GM18907 (cell line): ENCODE measurements at regions not wholly inside any gene's neighbourhood (a gene's known extent, or its start where the extent isn't known, plus 50 kb on each side); places are given as distances from the start of the nearest gene placed in this dataset.
A peak's percentile ranks its signal among the peaks of the same experiment; 100 is the strongest.

Source experiments
- ATAC-seq: cut with Tn5 transposase; IDR thresholded peaks from one replicate; pipeline ENCODE4 v1.9.1; 2021; ENCODE audit warnings: mild to moderate bottlenecking, moderate library complexity; ENCODE audit not compliant: unreplicated experiment

DNA sequence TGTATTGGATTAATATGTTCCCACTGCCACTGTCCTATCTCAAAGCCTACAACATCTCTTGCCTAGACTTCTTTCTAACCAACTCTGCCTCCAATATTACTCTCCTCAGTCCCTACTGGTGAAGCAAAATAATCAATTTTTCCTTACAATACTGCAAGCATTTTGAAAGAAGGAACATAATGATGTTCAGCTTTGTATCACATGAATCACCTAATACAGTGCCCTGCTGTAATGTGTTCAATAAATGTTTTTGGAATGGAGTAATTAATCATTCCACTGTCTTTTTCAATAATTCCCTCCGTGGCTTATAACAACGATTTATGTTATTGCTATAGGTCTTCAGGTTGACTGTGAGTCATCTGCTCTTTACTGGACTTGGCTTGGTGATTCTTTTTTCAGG, 356.4 kb downstream of the TDRD15 start:
- no peak for ATAC-seq

DNA sequence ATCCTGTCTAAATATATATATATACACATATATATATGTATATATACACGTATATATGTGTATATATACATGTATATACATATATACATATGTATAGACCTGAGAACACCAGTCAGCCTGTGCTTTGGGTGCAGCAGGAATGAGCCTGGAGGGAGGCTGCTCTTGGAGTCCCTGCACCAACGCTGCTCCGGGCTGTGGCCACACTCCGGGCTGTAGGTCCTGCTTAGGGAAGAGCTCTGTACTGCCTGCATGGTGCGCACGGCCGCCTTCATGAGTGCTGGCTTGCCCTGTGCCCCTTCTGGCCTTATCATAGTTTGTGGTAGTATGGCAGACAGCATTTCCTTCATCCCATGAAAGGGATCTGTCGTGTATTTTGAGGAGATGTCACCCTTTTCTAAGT, 360.9 kb downstream of the TDRD15 start:
- ATAC-seq: no peak

DNA sequence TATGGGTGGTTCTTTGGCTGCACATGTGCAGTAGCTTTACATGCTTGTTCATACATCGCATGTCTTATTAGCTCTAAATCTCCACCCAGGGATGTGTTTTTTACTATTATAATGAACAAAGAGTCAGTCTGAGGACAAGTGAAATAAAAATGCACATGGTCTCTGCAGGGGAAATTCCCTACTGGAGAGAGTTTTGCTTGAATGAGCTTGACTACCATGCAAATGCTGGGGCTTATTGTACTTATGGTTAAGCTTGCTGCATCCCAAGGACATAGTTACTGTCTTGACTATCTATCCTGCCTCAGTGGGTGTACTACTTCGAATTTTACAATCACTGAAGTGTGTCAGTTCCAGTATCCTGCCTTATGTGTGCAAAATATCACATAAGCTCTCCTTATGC, 362.7 kb downstream of the TDRD15 start:
- ATAC-seq: peak; percentile 57

DNA sequence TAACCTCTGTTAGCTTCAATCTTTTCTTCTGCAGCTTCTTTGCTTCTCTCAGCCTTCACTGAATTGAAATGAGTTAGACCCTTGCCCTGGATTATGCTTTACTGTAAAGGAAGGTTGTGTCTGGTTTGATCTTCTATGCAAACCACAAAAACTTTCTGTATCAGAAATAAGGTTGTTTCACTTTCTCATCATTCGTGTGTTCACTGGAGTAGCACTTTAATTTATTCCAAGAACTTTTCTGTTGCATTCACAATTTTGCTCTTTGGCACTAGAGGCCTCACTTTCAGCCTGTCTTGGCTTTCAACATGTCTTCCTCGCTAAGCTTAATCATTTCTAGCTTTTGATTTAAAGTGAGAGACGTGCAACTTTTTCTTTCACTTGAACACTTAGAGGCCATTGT, 365.3 kb downstream of the TDRD15 start:
- ATAC-seq: peak; percentile 48

DNA sequence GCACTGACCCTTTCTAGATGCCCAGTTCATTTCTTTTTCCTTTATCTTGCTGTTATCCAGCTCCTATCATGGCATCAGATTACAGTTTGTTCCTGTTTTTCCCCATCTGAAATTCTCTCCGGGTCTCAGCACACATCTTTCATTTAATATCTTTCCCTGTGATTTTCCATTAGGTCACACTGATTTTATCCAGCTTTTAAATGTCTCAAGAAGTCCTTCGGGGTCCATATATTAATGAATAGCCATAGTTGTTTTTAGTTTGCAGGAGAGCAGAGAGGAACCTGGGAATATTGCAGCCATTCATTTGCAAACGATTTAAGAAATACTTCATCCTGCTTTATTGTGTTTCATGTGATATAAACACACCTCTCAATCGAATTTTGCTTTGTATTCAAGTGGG, 374.2 kb downstream of the TDRD15 start:
- ATAC-seq: no peak

DNA sequence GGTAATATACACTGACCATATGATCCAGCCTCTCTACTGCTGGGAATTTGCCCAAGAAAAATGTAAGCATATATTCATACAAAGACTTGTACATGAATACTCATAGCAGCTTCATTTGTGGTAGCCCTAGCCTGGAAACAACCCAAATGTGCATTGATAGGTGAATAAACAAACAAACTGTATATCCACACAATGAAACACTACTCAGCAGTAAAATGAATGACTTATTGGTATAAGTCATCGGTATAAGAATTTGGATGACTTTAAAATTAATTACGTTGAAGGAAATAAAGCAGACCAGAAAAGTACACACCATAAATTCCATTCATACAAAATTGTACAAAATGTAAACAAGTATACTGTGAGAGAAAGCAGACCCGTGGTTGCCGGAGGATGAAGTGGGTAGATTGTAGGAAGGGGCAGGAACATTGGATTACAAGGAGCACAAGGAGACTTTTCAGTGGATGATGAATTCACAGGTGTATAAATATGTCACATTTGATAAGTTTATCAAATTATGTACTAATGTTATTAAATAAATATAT, 376.7 kb downstream of the TDRD15 start:
- no peak for ATAC-seq

DNA sequence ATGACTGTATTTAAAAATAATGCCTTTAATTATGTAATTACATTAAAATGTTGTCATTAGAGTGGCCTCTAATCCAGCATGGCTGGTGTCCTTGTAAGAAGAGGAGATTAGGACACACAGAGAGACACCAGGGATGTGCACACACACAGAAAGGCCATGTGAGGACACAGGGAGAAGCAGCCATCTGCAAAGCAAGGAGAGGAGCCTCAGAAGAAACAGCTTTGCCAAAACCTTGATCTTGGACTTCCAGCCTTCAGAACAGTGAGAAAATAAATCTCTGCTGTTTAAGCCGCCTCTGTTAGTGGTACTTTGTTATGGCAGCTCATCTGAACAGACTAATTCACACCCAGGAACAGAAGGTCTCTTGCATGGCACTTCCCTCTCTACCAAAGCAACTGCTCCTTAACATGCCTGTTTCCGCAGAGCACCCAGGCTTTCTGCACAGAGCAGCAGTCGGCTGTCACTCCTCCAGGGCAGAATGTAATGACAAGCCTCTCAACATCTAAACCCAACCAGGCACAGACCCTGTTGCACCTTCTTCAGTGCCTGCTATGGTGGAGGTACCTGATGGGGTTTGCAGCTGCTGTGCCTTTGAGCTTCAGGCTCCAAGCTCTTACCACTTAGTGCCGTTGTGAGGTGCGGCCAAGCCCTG, 377.7 kb downstream of the TDRD15 start:
- ATAC-seq: no peak

DNA sequence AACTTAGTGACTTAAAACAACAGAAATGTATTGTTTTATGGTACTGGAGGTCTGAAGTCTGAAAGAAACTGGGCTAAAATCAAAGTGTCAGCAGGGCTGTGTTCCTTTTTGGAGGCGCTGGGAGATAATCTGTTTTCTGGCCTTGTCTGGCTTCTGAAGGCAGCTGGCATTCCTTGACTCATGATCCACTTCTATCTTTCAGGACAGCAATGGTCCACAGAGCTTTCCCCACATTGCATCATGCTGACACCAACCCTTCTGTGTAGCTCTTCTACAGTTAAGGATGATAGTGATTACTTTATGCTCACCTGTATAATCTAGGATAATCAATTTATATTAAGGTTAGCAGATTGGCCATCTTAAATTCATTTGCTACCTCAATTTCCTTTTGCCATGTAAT, 392.1 kb downstream of the TDRD15 start:
- no peak for ATAC-seq

DNA sequence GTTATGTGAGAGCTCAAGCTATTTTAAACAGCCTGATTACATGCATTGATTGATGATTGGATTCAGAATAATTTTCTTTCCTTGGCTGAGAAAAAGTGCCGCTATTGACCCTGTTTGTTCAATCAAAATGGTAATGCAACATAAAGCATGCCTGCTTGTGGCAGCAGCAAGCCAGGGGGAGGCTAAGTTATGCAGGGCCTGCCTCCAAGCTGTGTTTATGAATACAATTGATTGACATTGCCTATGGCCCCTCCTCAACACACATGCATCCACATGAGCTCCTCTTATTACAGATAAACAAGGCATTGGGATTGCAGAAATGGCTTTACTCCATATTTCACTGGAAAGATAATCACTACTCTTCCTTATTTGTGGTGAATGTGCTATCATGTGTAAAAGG, 395.6 kb downstream of the TDRD15 start:
- no peak for ATAC-seq

DNA sequence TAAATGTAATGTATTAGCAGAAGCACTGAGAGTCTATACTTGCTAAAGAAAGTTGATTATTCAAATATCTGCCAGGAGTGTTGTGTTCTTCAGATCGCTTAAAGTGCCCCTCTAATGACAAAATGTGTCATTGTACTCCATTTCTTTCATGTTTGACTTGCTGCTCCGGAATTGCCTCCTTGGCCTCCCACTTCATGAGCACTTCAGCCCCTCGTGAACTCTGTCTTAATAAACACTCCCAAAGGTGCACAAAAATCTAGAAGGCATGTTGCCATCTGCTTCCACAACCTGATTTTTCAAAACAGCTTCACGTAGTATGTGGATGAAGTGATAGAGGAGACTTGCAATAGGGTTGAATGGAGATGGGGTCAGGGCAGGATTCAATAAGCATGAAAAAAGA, 396.1 kb downstream of the TDRD15 start:
- ATAC-seq: no peak

DNA sequence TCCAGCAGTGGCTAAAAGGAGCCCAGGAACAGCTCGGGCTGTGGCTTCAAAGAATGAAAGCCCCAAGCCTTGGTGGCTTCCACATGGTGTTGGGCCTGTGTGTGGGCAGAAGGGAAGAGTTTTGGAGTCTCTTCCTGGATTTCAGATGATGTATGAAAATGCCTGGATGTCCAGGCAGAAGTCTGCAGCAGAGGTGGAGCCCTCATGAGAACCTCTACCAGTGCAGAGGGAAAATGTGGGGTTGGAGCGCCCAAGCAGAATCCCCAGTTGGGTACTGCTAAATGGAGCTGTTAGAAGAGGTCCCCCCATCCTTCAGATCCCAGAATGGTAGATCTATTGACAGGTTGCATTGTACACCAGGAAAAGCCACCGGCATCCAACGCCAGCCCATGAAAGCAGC, 412.1 kb downstream of the TDRD15 start:
- no peak for ATAC-seq

DNA sequence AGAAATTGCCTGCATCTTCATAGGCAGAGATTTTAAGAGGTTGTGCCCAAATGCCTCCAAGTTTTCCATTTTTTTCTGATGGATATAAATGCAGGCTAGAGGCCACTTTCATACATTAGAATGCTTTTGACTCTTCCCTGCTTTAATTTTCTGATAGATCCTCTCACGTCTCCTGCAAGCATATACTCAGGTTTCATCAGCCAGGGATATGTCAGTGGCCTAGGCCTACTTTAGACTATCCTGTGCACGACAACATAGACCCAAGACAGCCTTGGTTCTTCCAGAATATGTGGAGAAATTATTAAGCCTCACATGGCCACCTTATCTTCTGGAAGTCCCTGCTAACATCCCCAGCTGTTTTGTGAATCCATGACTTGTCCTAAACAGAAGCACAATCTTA, 415.9 kb downstream of the TDRD15 start:
- no peak for ATAC-seq

DNA sequence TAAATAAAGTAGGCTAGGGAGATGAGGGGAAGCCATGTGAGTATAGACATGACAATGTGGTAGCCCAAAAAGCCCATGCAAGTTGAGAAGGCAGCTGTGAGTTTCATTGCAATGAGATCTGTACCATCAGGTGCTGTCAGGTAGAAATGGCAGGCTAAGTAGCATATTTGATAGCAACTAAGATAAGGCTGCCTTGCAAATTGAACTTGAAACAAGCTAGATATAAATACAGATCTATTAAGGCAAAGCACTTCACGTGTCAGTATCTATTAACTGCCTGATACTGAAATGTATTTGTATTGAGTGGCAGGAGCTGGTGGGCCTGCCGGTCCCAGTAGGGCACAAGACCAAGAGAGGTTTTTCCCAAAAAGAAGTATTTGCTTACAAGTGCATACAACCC, 419.9 kb downstream of the TDRD15 start:
- no peak for ATAC-seq

DNA sequence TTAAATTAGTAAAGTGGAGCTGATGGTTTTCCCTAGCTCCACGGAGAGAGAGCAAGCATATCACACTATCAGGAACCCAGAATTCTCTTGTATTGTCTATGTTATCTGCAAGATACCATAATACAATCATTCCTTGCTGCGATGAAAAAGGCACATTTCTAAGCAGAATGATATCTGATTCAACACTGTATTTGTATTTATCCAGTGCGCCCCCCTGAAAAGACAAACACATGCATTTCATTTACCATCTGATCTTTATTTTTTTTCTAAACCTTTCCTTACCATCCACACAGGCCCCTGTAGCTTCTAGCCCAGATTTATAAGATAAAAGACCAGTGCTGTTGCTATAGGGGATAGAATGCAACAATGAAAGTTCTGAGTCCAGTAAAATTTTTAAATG, 420.6 kb downstream of the TDRD15 start:
- ATAC-seq: no peak

DNA sequence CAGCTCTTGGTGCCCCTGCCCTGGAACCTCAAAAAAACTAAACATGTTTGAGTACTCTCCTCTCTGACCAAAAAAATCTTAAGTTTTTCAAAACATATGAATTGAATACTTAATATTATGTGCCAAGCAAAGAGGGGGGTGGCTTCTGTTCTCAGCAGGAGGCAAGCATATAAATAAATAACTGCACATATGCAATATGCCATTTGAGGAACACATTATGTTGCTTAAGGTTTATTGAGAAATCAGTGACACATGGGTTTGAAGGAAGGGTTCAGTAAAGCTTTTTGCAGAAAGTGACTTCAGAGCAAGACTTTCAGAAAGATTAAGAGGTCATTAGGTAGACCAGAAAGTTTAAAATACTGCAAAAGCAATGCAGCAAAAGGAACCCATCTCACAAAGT, 429.2 kb downstream of the TDRD15 start:
- ATAC-seq: no peak

DNA sequence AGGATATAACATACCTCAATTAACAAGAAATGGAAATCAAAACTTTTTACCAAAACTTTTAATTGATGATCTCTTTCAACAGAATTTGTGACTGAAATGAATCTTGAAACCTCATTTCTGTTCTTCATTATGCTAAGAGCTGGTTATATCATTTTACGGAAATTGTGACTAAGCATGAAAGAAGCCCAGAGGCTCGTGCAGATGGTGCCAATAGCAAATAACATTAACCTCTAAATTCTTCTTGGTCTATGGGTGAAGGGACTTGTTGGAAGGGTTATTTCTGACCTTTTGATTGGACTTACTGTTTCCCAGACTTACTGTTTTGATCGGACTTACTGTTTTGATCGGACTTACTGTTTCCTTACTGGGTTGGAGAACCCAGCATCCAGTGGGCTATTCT, 435.6 kb downstream of the TDRD15 start:
- ATAC-seq: no peak

DNA sequence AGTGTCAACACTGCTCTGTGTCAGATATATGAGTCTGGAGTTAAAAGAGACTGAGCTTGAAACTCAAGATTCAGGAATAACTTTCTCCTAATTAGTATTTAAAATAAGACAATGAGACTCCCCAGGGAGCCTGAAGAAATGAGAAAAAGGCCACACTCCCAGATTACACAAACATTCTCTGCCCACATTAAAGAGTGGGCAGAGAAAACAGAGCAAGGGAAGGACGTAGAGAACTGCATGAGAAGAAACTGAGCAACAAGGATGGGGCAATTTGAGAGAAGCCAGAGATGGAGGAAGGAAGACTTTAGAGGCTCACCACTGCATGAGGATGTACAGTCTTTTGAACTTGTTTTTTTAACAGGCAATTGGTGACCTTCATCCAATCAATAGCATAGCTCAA, 438.2 kb downstream of the TDRD15 start:
- no peak for ATAC-seq

DNA sequence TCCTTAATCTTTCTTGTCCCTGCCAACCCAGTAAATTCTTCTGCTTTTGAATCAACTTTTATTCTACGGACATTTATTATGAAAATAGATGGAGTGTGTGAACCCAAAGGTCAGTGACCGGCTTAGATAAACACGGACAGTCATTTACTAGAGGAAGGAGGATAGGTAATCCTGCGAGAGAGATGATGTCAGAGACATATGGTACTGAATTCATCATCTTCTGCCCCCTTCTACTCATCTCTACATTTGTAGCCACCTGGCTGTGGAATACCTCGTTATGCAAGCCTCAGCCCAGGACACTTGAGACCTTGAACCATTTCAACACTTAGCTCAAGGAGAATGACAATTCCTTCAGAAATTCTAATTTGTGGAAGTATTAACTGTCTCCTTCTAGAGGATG, 443.6 kb downstream of the TDRD15 start:
- no peak for ATAC-seq

DNA sequence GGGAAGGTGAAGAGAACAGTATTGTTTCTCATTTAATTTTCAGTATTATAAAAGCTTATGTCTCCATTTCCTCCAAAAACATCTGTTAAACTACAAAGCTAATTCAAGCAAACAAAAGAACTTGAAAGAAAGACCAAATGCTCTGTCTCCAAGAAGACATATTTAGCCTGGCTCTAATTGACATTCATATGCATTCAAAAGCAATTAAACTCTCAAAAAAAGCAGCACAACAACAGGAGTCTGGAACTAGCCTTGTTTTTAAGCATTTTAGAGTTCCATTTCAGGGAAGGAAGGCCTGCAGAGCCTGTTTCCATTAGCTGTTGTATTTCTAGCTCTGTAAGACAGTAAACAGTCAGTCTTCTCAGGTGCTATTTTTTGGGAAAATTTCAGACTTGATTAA, 447.9 kb downstream of the TDRD15 start:
- ATAC-seq: no peak

DNA sequence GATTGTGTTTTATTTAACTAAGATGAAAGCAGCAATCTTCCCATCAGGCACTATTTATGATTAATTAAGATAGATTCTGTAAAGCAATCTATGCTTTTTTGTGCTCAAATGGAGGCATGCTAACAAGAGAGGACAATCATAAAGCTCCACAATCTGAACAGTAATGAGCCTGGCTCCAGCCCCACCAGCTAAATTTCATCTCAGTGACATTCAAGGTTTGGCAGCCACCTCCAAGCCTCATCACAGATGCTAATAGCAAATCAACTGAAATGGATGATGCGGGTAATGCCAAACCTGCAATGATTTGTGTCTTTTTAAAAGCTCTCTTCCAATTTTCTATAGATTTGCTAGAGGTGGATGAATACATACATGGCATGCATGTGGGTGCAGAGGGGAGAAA, 456.6 kb downstream of the TDRD15 start:
- no peak for ATAC-seq

DNA sequence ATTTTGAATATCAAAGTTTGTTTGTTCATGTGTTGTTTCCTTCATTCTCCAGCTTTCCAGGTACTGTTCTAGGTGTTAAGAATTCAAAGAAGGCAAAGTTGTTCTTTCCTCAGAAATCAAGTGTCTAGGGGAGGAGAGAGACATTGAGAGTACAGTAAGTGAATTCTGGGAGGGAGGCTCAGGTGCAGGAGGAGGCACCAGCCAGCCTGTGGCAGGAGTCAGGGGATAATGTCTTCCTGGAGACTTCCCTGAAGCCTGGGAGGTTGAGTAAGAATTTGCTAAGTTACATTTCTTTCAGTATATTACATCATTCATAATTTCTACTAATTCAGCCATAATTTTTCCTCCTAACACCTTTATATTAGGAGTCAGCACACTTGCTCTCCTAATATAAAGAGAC, 462.1 kb downstream of the TDRD15 start:
- ATAC-seq: no peak

DNA sequence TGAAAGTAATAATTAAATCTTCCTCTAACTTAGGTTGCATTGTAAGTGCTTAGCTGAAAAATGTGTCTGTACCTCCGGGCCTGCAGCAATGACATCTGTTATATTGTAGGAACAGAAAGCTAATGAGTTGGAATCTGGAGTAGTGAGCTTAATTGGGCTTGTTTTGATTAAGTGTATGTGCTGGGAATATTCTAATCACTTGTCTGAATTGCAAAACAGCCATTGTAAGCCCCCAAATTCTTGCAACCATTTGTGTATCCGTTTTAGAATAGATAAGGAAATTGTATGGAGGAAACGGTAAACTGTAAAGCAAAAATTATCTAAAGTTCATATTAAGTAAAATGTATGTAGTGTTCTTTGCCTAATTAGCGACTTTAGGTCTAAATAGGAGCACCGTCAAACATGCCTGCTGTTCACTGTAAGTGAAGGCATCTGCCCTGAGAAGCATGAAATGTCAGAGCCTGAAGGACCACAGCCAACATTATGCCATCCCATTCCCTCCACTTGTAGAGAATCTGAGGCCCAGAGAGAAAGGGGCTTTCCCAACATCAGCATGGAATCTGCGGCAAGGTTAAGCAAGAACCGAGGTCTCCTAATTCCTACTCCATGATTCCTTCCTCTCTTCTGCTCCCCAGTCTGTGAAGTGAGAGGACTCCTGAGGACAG, 466.4 kb downstream of the TDRD15 start:
- no peak for ATAC-seq

DNA sequence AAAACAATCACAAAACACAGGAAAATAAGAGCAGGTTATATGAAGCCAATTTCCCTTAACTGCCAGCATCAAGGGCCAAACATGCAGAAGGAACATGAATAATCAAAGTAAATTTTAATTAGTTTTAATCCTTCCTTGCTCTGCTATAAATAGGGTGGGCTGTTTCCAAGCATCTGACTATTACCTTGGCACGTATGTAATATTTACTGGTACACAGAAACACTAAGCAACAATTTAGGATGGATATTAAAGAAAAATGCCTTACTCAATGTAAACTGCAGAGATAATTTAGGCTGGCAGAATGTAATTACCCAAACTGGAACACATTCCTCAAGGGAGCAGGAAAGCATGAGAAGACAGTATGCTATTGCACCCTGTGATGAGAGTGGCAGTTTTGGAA, 468.2 kb downstream of the TDRD15 start:
- ATAC-seq: no peak
